ENCODE measurements at regions not wholly inside any gene's neighbourhood (a gene's known extent, or its start where the extent isn't known, plus 50 kb on each side); places are given as distances from the start of the nearest gene placed in this dataset.

DNA sequence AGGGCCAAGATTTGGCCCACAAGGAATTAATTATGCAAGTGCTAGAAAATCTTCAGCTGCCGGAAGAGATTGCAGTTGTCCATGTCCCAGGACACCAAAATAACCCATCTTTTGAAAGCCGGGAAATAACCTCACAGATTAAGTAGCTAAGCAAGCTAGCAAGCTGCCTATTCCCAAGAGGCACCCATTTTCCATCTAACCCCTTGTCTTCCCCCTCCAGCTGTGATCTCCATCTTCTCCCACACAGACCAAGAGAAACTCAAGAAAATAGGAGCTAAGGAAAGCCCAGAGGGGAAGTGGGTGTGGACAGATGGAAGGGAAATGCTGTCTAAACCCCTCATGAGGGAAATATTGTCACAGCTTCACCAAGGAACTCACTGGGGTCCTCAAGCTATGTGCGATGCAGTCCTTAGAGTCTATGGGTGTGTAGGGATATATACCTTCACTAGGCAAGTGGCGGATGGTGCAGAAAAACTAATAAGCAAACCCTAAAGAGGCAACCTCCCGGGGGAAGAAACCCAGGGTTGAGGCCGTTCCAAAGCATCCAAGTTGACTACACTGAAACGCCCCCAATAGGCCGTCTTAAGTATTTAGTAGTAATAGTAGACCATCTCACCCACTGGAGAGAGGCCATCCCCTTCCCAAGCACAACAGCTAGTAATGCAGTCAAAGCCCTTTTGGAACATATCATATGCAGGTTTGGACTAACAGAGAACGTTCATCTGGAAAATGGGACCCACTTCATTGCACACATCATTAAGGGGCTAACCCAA lies 64.3 kb upstream of the PRSS16 start:
- no peaks in the 10 kb centered on the region for H3K9me3 ChIP-seq (ENCODE audit: low read depth)
- no peak overlapping the region for H3K4me2 ChIP-seq
- no peaks in the 10 kb centered on the region for H3K36me3 ChIP-seq
- H4K20me1 ChIP-seq (ENCODE audit: low read depth) = no peaks in the 10 kb centered on the region
- DNase-seq (ENCODE audit: low spot score) = no peak
- H2AFZ ChIP-seq (replicated peaks) = no peak overlapping the region
- H3K9ac ChIP-seq = no peak overlapping the region
- H3K27me3 ChIP-seq = no peaks in the 10 kb centered on the region
- H3K79me2 ChIP-seq (ENCODE audit: low read depth) = no peaks in the 10 kb centered on the region
- Mint-ChIP-seq H3K4me3 (no peak overlapping the region), H3K27me3 (ENCODE audit: insufficient read depth, low read depth) (peaks cover 5% of the 10 kb centered on the region), H3K9me3 (peaks cover 12% of the 10 kb centered on the region), H3K27ac (no peak overlapping the region), H3K36me3 (no peaks in the 10 kb centered on the region), H3K4me1 (peaks cover 12% of the 10 kb centered on the region)
- H3K4me3 ChIP-seq = no peak overlapping the region
- no peak for TF ChIP-seq CTCF (IDR thresholded peaks at IDR 0.05)
- no peak for TF ChIP-seq EZH2 (IDR thresholded peaks at IDR 0.05)
- no peak for TF ChIP-seq EZH2phosphoT487 (IDR thresholded peaks at IDR 0.05)
- H3K27ac ChIP-seq = no peak overlapping the region
- peaks cover 15% of the 10 kb centered on the region for H3K4me1 ChIP-seq
- H3F3A ChIP-seq (ENCODE audit: low read depth) = peaks cover 15% of the 10 kb centered on the region

GRCh38 chr6:27187231-27188060 lies 60.1 kb upstream of the PRSS16 start:
- no peaks in the 10 kb centered on the region for H3K79me2 ChIP-seq (ENCODE audit: low read depth)
- H3K4me1 ChIP-seq = peaks cover 16% of the 10 kb centered on the region
- H3K4me3 Mint-ChIP-seq = peak overlapping the region; percentile 89
- peaks cover 3% of the 10 kb centered on the region for H3K27me3 Mint-ChIP-seq (ENCODE audit: insufficient read depth, low read depth)
- H4K20me1 ChIP-seq (ENCODE audit: low read depth) = no peaks in the 10 kb centered on the region
- peak overlapping the region; percentile 48 for H2AFZ ChIP-seq (replicated peaks)
- H3K9me3 Mint-ChIP-seq = peaks cover 2% of the 10 kb centered on the region
- H3K4me1 Mint-ChIP-seq = peaks cover 15% of the 10 kb centered on the region
- H3K4me3 ChIP-seq = peak overlapping the region; percentile 57
- peak overlapping the region; percentile 7 for H3K27ac Mint-ChIP-seq
- no peaks in the 10 kb centered on the region for H3K36me3 ChIP-seq
- H3K9me3 ChIP-seq (ENCODE audit: low read depth) = no peaks in the 10 kb centered on the region
- H3F3A ChIP-seq (ENCODE audit: low read depth) = peaks cover 14% of the 10 kb centered on the region
- peak overlapping the region; percentile 80 for H3K4me2 ChIP-seq
- DNase-seq (ENCODE audit: low spot score) = no peak
- no peaks in the 10 kb centered on the region for H3K27me3 ChIP-seq
- H3K9ac ChIP-seq = no peak overlapping the region
- H3K36me3 Mint-ChIP-seq = no peaks in the 10 kb centered on the region
- peak overlapping the region; percentile 39 for H3K27ac ChIP-seq
- no peak for TF ChIP-seq EZH2phosphoT487 (IDR thresholded peaks at IDR 0.05)
- no peak for TF ChIP-seq CTCF (IDR thresholded peaks at IDR 0.05)
- no peak for TF ChIP-seq EZH2 (IDR thresholded peaks at IDR 0.05)

DNA sequence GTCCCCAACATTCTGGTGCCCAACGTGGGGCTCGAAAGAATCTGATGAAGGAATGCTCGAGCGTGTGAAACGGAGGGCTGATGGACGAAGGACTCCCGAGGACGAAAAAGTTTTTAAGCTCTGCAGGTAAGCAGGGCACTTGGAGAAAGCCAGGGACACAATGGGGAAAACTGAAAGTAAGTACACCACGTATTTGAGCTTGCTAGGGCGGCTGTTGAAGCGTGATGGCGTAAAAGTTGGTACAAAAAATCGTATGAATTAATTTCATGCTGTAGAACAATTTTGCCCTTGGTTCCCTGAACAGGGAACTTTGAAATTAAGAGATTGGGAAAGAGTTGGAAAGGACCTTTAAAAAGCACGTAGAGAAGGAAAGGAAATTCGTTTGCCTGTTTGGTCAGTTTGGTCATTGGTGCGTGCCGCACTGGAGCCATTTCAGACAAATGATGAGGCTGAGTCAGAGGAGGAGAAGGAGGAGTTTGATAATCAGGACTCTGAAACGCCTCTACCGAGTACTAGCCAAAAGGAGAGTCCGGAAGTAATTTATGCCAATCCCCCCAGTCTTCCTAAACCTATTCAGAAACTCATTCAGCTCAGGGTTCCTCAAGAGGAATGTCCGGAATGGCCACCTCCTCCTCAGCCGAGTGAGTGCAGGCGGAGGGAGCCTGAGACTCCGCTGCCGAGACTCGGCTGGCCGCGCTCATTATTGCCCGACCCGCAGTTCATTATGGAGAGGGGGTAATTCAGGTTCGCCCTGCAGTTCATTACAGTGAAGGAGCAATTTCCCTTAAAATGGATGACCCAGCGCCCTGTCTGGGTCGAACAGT lies 59.2 kb upstream of the PRSS16 start:
- Histone ChIP-seq H3K9me3 (ENCODE audit: low read depth) (no peaks in the 10 kb centered on the region), H3K36me3 (no peaks in the 10 kb centered on the region), H2AFZ (replicated peaks) (peak overlapping the region; percentile 48), H3K4me2 (peak overlapping the region; percentile 80), H3K79me2 (ENCODE audit: low read depth) (no peaks in the 10 kb centered on the region), H3K4me1 (peaks cover 16% of the 10 kb centered on the region), H3K27me3 (no peaks in the 10 kb centered on the region), H4K20me1 (ENCODE audit: low read depth) (no peaks in the 10 kb centered on the region), H3K27ac (peak overlapping the region; percentile 39), H3K9ac (no peak overlapping the region), H3F3A (ENCODE audit: low read depth) (peaks cover 14% of the 10 kb centered on the region), H3K4me3 (peak overlapping the region; percentile 57)
- Mint-ChIP-seq H3K4me3 (peak overlapping the region; percentile 89), H3K27me3 (ENCODE audit: insufficient read depth, low read depth) (peaks cover 3% of the 10 kb centered on the region), H3K27ac (peak overlapping the region; percentile 7), H3K4me1 (peaks cover 15% of the 10 kb centered on the region), H3K36me3 (no peaks in the 10 kb centered on the region), H3K9me3 (peaks cover 2% of the 10 kb centered on the region)
- TF ChIP-seq CTCF (IDR thresholded peaks at IDR 0.05) (no peak), EZH2phosphoT487 (IDR thresholded peaks at IDR 0.05) (no peak)
- DNase-seq (ENCODE audit: low spot score) = peak; percentile 94

Measured in neural progenitor cell (in vitro differentiated cells).